ACHN (cell line): ENCODE measurements at regions not wholly inside any gene's neighbourhood (a gene's known extent, or its start where the extent isn't known, plus 50 kb on each side); places are given as distances from the start of the nearest gene placed in this dataset.
"Not testable (repeated sequence)": the region's sequence is repeated elsewhere in the genome, so short reads cannot be mapped to it uniquely, and the experiment has no call there.

Source experiments
- DNase-seq: peaks from one replicate; pipeline ENCODE4 v3.0.0-alpha.2; 2015
- in situ Hi-C: cut with HindIII; loops from 2 replicates; pipeline ENCODE4 v1.10.0; 2017; ENCODE audit warnings: low sequenced_read_pairs, low pct_ligation_motif_present, low pct_unique_long_range_greater_than_20kb

DNA sequence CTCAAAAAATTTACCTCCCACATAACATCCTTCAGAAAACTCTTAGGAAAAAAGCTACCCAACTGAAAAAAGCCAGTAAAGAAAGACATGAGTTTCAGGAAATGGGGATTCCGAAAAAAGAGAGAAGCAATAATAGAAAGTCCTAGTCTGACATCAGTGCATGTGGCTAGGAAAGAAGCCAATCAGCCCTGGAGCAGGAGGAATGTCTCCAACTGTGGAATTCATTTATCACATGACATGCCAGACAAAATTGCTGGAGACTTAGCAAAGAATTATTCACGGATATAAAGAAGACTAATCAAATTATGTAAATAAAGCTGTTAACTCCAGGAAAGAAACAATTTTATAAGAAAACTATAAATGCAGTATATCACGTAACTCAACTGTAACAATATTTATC is 258.9 kb upstream of the RARB start:
- in situ Hi-C loops, result no loop called here
- no peak for DNase-seq

DNA sequence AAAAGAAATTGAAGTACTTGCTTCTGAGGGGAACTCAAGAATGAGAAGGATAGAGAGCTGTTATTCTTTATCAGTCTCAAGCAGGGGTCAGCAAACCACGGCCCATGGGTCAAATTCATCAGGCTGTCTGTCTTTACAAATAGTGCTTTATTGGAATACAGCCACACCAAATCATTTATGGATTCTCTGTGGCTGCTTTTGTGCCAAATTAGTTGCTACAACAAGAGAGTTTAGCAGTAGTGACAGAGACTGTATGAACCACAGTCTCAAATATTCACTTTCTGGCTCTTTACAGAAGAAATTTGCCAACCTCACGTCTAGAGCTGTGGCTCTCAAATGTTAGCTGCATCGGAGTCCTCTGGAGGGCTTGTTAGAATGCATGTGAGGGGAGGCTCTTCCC is 258.0 kb upstream of the RARB start:
- in situ Hi-C loops, result no loop called here
- no peak for DNase-seq

DNA sequence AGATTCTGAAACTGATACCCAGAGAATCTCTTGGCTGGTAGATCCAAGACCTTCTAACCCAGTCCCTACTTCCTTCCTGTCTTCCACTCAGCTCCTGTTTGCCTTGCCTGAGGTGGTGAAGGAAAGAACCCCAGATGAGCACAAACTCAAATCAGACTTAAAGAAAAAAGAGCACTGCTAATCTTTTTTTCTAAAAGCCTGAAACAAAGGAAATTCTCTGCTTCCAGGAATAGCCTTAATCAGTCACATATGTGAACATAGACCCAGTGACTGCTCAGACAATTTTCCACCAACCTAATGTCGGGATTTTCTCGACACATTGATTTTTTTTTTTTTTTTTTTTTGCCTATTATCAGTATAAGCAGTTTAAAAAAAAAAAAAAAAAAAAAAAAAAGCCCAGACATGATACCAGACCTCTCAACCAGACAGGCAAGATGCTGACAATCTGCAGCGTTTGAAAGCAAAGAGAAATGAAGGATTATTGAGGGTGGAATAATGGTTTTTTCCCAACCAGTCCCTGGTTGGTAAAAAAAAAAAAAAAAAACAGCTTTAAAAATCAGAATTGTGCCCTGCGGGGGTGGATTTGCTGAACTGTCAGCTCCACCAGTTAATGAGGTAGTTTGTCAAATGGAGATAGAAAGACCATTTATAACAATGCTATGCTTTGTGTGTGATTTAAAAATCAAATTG is 256.8 kb upstream of the RARB start:
- no peak for DNase-seq
- in situ Hi-C loops, result no loop called here

DNA sequence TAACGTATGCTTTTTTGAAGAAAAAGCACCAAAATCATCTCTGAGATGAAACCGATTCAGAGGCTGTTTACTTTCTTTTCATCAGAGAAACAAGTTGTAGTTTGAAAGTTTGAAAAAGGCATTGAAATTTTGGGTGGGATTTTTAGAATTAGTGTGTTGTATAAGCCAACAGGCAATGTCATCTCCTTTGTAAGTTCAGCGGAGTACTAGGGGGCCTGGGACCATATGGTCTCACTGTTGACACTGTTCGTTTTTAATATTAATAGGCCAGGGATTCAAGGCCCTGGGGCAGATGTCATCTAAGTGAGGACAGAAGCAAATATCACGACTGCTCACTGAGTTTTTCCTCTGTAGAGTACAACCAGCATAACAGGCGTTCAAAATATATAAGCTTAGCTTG is 256.2 kb upstream of the RARB start:
- DNase-seq, result no peak
- in situ Hi-C loops, result no loop called here

DNA sequence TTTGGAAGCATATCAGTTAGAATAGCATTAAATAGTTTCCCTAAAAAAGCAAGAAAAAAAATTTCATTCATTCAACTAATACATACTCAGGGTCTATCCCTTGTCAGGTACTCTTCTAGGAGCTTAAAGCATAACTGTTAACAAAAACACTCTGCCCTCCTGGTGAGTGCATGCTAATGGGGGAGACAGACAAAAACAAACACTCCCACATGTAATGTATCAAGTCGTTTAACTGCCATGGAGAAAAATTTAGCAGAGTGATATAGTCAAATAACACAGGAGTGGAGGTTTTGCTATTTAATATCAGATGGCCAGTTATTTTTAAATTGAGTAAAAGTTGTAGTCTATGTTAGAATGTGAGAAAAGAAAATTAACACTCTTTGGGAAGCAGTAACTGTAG is 254.5 kb upstream of the RARB start:
- in situ Hi-C loops, result no loop called here

DNA sequence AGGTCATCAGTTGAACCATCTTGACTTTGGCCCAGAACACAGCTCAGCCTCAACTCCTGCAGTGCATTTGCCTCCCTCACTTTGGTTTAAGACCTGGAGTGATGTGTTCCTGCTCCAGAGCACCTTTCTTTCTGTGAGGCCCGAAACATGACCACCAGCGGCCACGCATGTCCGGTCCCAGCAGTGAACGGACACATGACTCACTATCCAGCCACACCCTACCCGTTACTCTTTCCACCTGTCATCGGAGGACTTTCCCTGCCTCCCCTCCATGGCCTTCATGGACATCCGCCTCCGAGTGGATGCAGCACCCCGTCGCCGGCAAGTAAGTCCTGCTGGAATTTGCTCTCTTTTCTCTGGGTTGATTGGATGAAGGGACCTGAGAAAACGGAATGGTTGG is 253.8 kb upstream of the RARB start:
- in situ Hi-C loops, result no loop called here
- no peak for DNase-seq

More for the DNA sequence above, 254.5 kb upstream of the RARB start:
- no peak for DNase-seq

DNA sequence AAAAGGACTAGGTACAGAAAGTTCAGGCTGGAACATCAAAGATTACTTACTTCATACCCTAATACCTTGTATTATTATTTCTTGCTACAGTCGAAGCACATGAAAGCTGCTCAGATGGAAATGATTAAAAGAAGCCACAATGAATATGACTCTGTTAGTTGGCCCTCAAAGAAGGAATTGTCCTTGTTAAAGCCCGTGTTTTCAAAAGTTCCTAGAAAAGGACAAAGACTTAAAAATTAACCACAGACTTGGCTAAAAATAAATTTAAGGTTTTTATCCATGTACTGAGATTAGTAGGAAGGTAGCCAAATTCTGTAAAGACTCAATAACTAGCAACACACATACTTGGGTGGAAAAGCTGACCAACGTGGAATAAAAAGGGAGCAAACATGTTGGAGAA is 251.0 kb upstream of the RARB start:
- in situ Hi-C loops, result no loop called here
- DNase-seq, result no peak

DNA sequence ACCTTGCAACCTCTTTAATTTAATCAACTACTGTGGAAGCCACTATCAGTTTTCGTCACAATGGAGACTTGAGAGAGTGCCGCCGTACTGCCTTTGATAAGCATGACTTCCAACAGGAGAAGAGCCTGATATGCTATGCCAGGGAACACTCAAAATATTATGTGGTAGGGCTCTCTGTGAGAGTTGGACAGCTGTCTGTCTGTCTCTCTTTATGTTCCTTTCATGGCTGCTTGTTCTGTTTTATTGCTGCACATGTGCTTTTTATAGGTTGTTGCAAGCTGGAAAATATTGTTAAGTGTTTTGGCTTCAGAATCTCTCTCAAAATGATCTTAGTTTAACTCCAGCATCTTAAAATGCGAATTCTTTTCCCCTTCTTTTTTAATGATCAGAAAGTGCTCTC is 249.4 kb upstream of the RARB start:
- DNase-seq, result no peak
- in situ Hi-C loops, result no loop called here

DNA sequence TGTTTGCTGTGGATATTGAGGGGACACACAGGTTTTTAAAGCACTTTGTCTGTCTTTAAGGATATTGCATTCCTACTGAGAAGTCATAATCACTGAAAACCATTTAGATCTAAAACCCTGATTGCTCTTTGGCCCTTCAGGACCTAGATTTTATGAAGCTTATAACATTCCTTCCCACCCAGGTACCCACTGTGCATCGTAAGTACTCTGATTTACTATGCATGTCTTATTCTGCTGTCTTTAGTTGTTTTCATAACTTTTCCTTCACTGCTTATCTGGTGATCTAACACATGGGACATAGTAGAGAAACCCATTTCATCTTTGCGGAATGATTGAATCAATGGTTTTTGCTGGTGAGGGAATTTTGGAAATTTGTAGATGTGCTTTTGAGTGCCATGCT is 247.0 kb upstream of the RARB start:
- no peak for DNase-seq
- in situ Hi-C loops, result no loop called here

DNA sequence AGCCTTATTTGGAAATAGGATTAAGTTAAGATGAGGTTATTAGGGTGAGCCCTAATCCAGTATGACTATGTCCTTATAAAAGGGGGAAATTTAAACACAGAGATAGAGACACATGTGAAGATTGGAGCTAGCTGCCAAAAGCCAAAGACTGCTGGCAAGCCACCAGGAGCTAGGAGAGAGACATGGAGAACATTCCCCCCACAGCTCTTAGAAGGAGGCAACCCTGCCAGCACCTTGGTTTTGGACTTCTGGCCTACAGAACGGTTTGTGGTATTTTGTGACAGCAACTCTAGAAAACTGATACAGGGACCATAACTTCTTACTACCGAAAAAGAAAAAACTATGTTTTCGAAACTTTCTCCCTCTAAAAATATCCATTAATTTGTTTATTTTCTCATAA is 245.3 kb upstream of the RARB start:
- in situ Hi-C loops, result no loop called here
- DNase-seq, result no peak

DNA sequence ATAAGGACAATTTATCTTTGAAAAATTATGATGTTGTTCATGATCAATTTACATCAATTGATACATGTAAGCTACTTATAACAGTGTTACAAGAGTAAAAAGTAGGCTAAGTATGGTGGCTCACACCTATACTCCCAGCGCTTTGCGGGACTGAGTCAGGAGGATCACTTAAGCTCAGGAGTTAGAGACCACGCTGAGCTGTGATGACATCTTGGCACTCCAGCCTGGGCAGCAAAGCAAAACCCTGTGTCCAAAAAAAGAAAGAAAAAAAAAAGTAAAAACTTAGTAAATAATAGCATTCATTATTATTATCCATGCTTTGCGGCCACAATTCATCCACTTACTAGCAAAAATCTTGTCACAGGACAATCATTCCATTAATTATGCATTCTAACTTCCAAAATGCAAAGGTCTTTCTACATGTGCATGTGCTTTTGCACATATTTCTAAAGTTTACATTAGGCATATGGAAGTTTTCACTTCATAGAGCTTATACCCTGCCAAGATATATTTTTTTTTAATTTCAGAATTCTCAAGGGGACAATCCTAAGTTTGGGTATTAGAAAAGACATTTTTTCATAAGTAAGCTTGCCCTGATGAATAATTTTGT is 243.3 kb upstream of the RARB start:
- DNase-seq, result no peak
- in situ Hi-C loops, result no loop called here

DNA sequence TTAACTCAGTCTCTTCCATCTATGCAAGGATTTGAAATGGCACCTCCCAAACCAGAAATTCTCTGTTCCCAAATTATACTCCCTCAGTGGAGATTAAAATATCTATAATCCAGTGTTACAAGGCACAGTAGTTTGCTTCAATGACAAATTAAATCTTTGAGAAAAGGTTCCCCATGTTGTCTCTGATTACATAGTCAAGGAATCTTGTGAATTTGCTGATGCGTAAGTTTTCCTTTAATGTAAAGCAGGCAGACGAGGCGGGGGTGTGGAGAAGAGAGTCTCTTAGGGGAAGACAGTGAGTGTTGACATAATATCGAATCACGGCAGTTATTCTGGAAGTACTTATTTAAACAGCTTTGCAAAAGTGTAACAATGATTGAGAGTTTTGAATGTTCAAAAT is 236.4 kb upstream of the RARB start:
- no peak for DNase-seq
- in situ Hi-C loops, result no loop called here

DNA sequence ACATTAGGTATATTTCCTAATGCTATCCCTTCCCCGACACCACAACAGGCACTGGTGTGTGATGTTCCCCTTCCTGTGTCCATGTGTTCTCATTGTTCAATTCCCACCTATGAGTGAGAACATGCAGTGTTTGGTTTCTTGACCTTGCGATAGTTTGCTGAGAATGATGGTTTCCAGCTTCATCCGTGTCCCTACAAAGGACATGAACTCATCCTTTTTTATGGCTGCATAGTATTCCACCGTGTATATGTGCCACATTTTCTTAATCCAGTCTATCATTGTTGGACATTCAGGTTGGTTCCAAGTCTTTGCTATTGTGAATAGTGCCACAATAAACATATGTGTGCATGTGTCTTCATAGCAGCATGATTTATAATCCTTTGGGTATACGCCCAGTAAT is 228.5 kb upstream of the RARB start:
- DNase-seq, in situ Hi-C loops: not testable (repeated sequence)

DNA sequence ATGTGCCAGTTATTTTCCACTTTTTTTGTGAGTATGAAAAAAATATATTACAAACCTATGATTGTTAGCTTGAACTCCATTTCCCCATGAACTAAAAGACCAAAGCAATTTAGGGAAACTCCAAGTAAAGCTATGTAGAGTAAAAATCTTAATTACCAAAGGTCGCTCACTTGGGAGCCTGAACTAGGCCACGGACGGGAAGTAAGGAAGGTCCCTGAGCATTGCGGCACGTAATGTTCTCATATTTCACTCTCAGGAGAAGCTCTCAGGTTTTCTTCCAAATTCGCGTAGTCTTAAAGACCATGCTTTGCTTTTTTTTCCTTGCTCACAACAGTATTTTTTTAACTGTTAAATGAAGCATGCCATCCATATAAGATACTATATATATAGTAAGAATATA is 215.3 kb upstream of the RARB start:
- DNase-seq, result no peak
- in situ Hi-C loops, result no loop called here

DNA sequence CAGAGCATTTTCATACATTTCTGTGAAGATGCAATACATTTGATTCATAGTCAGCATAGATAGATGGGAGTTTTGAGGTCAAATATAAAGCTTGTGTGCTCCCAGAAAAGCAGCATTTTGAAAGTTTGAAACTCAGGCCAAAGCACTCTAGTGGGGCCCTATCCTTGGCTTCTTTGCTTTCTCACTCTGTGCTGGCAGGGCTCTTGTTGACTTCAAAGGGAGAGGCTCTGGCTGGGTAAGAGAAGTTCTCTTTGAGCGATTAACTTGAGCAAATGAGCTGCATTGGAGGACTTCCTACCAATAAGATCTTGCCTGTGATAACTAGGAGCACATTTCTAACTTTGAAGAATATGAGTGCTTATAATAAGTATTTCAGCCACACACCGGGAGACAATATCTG is 214.0 kb upstream of the RARB start:
- DNase-seq, result no peak
- in situ Hi-C loops, result no loop called here

DNA sequence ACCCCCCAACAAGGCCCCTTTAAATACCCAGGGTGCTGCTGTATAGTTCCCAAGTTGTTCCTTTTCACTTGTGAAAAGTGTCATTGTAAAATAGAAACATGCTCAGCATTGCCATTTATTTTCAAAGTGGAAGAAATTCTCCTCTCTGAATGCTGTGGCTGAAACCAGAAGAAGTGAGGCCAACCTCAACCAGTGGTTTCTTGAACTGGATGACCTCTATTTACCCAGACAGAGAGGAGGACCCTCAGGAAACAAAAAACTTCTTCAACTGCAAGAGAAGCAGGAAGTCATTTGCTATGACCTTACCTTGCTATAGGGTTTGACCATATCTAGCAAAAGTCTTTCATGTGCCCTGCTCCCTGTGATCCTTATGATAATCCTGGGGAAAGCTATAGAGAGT is 209.7 kb upstream of the RARB start:
- DNase-seq, result no peak
- in situ Hi-C loops, result no loop called here

DNA sequence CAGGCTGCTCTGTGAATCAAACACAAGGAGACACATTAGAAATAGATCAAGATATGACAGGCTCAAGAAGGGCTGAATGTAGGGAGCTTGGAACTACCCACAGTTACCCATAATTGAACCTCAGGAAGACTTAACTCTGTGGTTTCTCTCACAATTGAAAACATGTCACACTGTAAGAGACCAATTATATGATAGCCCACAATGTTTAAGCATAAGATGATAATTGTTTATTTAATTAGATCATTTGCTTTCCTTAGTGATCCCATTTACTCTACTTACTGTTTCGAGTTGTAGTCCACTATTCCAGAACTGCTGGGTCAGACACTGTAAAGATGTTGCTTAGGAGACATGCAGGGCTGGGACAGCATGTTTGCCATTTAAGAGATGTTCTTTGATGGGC is 201.3 kb upstream of the RARB start:
- in situ Hi-C loops, result no loop called here
- no peak for DNase-seq

DNA sequence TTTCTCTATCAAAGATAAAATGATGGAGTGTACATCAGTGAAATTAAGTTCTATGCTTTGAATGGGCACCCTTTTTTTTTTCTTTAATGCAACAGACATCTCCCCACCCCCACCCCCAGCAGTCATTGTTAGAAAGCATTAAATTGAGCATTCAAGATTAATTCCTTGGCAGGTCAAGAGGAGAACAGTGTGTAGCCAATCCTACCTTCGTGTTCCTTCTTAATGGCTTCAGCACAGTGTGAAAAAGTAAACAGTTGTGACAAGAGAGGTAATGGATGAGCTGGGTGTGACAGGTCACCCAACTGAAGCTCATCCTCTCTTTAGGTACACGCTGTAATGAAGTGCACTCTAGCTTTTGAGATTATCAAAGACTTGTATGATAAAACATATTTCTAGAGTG is 198.5 kb upstream of the RARB start:
- DNase-seq, result no peak

DNA sequence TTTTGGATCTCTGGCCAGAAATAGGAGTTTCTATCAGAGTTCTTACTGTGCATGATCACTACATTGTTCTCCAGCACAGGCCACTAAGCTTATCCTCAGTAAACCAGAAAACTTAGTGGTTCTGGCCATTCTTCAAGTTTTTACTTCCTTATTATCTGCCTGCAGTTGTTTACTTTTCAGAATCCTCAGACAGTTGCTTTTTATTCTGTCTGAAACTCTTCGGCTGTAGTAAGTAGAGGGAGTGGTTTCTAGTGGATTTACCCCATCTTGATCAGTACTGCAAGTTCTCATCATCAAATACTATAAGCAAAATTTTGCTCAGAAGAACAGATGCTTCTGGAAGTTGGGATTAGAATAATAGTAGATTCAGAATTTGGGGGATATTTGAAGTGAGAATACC is 193.0 kb upstream of the RARB start:
- no peak for DNase-seq
- in situ Hi-C loops, result no loop called here

More for the DNA sequence above, 198.5 kb upstream of the RARB start:
- in situ Hi-C loops, result no loop called here

DNA sequence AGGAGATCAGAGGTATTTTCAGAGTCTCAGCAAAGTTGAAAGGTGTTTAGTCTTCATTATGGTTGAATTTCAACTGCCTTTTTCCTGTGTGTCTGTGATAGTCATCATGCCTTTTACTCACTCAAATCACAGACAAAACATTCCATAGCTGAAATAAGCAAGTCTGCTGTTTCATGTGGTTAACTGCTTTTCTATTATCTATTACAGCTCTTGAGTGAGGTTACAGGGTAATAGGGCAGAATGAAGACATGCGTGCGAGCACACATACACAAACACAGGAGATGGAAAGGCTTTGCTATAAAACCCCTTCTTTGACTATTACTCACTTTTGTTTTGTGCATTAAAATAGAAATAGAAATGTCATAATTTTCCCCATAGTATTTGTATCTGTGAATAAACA is 192.6 kb upstream of the RARB start:
- no peak for DNase-seq
- in situ Hi-C loops, result no loop called here

DNA sequence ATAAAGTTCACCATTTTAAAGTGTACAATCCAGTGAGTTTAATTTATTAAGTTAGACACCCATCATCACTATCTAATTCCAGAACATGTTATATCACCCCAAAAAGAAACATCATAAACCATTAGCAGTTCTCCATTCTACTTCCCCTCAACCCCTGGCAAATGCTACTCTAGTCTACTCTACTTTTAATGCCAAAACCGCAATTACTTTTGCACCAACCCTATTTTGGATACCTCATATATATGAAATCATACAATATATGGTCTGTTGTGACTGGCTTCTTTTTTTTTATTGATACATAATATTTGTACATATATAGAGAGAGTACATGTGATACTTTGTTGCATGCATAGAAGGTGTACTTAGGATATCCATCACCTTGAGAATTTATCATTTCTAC is 190.5 kb upstream of the RARB start:
- in situ Hi-C loops, result no loop called here
- DNase-seq, result no peak
